Glomerular endothelial cell (primary cell): ENCODE measurements at regions not wholly inside any gene's neighbourhood (a gene's known extent, or its start where the extent isn't known, plus 50 kb on each side); places are given as distances from the start of the nearest gene placed in this dataset.
"Not testable (repeated sequence)": the region's sequence is repeated elsewhere in the genome, so short reads cannot be mapped to it uniquely, and the experiment has no call there.

Experiments used
- DNase-seq: peaks from one replicate; pipeline ENCODE4 v3.0.0-alpha.2; 2011; ENCODE audit warnings: low read depth, low spot score; ENCODE audit errors: extremely low read depth

- no peak for DNase-seq
Observed at GRCh38 chr2:167756446-167756845, 490.9 kb downstream of the STK39 start.

GRCh38 chr2:167753142-167753541 lies 494.3 kb downstream of the STK39 start:
- DNase-seq: no peak

- DNase-seq: no peak
Observed at GRCh38 chr2:167752734-167753133, 494.7 kb downstream of the STK39 start.

GRCh38 chr2:167750675-167751074 lies 496.7 kb downstream of the STK39 start:
- no peak for DNase-seq

DNA sequence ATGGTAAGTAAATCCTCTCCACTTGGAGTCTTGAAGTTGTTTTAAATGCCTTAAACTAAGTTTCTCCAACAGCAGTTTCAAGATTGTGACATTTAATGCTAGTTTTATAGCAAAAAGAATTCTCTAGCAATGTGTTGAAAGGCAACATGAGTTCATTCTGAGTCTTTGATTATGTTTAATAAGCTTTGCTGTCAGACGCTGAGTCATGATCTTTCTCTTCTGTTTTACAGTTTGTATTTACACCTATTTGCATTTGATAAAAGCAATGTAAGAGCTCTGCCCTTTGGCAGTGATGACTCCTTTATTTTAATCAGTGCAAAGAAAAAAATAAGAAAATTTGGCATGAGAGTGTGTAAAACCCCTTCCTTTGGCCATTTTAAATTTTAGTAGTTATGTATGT lies 497.7 kb downstream of the STK39 start:
- no peak for DNase-seq

- DNase-seq: no peak
Observed at GRCh38 chr2:167749016-167749415, 498.4 kb downstream of the STK39 start.

- no peak for DNase-seq
Observed at GRCh38 chr2:167748536-167748935, 498.9 kb downstream of the STK39 start.

- DNase-seq: no peak
Observed at GRCh38 chr2:167745667-167746066, 501.7 kb downstream of the STK39 start.

DNA sequence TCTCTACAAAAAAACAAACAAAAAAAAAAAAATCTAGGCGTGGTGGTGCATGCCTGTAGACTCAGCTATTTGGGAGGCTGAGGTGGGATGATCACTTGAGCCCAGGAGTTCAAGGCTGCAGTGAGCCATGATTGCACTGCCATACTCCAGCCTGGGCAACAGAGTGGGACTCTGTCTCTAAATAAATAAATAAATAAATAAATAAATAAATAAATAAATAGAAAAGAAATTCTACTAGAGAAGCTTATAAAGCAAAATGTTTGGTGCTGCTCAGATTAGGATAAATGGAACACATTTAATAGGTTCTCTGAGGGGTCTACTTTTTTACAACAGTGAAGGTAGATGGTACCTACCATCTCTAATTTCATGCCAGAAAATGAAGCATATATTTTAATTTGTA lies 507.5 kb downstream of the STK39 start:
- DNase-seq: not testable (repeated sequence)

DNA sequence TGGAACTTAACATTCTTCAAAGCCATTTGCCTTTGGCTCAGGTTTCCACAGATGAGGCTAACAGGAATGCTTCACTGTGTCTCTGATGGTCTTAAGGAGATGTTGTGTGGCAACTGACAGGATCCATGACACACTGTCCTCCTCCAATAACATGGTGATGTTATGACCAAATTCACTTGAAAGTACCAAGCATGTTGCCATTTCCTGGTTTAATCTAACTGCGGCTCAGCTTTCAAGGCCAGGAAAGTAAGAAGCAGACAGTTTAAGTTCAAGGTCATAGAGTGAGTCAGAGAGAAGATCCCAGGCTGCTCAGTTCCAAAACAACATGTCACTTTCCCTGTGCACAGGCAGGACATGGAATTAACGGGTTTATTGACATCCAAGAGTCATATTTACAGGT lies 513.6 kb downstream of the STK39 start:
- DNase-seq: no peak

DNA sequence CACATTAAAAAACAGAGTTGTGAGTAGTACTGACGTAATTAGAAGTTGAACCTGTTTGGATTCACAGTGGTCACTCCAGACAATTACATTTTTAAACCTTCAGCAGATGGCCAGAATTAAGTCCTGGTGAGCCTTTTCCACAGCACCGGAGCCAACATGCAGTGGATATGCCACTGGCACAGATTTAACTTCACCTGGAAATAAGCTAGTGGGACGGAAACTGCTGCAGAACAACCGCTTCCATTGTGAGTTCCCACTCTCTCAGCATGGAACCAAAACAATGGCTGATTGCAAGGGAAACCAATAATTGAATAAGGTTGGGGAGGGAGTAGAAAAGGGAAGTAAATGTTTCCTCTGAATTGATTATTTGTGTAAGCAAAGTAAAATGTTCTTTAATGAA lies 515.1 kb downstream of the STK39 start:
- no peak for DNase-seq

DNA sequence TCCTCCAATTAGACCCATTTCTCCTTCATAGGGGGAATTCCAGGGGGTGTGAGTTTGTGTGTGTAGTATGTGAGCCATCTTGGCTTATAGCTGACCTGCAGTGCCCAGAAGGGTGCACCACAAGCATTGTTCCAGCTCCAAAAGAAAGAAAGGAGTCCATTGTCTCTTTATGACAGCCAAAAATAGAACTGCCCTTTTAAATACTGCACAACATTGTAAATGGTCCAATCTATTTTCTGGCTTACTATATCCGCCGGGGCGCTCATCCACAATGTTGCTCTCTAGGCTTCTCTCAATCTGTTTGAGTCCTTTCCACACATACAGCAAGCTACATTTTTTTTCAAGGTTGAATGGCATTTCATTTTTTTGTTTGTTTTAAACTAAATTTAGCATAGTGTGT lies 517.5 kb downstream of the STK39 start:
- DNase-seq: no peak

DNA sequence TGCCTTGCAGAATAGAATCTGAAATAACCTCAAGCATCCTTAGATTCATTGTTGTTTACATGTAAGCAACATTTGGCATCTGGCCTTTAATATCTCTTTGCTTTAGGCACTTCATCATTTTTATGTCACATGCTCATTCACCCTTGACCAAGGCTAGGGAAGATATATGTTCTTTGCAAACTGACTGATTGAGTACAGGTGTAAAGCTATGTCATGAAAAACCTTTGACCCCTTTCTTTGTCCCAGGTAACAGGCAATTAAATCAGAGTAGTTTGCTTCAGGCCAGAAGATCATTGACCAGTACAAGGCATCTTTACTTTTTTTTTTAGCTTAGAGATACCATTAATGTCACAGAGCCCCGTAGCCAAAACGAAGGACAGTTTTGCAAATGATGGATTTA lies 520.6 kb downstream of the STK39 start:
- DNase-seq: no peak

DNA sequence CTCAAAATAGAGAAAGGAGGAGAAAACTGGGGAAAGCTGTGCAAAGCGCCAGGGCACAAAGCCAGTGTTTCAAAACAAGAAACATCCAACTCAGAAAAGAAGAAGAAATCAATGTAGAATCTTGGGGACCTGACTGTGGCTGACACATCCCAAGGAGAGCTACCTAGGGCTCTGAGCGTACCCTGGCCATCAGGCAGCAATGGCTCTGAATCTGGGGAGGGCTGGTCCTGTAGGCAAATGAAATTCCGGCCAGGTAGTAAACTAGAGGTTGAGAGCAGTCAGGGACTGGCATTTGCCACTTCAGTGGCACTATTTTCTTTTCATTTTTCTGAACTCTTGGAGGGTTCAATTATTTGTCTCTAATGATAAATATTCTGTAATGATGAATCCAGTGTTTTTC lies 525.8 kb downstream of the STK39 start:
- no peak for DNase-seq

DNA sequence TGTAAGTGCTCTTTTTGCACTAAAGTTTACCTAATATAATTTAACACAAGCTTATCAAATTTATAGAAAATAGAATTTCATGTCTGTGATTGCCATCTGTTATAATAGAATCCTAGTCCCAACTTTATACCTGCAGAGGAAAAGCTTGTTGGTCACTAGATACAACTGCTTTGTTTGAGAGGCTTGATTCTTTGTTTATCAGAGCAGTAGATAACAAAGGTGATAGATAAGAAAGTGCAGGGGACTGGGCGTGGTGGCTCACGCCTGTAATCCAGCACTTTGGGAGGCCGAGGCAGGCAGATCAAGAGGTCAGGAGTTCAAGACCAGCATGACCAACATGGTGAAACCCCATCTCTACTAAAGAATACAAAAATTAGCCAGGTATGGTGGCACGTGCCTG lies 528.0 kb downstream of the STK39 start:
- DNase-seq: no peak

- DNase-seq: no peak
Observed at GRCh38 chr2:167718560-167718959, 528.8 kb downstream of the STK39 start.

- no peak for DNase-seq
Observed at GRCh38 chr2:167715932-167716331, 531.5 kb downstream of the STK39 start.

DNA sequence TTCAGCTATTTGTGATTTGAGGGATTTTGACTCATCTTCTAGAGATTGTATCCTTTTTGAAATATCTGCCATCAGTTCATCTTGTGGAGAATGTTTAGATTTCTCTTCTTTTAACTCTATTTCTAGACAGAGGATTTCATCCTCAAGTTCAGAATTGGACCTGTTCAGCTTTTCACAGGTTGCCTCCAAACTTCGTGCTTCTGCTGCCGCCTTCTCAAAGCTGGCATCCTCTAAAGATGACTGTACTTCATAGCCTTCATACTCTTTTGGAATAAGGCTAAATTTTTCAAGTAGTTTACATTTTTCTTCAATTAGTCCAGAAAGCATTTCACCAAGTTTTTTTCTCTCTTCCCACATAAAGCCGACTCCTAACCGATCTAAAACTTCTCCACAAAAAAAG lies 531.9 kb downstream of the STK39 start:
- not testable (repeated sequence) for DNase-seq

DNA sequence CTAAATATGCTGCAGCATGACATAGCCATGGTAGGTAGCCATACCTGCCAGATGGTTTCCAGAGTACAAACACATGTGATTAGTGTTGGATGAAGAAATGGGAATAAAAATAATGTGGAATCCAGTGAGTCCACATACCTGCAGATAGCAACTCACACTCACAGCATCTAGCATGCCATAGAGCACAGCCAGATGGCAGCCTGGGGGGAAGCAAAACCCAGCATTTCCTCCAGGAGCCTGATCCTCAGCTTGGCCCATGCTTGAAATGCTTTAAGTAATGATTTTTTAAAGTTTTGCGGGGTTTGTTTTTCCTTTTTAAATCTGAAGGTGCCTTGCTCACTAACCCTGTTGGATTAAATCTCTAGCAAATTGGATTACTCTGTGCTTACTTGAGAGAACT lies 535.1 kb downstream of the STK39 start:
- no peak for DNase-seq

DNA sequence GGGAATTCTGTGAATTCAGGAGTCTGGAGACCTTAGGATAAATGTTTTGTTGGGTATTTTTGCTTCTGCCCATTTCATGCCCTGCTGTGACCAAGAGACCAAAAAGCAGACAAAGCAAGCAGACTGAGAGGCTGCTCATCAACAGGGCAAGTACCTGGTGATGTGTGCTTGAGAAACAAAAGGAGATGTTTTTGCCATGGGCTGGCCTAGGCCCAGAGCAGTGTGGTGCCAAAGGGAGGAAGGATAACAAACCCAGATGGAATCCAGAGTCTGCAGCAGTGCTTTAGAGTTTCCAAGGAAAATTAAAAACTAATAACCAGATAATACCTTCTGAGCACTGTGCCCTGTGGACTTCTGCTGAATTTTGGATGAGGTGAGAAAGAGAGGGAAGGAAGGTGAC lies 538.4 kb downstream of the STK39 start:
- no peak for DNase-seq

DNA sequence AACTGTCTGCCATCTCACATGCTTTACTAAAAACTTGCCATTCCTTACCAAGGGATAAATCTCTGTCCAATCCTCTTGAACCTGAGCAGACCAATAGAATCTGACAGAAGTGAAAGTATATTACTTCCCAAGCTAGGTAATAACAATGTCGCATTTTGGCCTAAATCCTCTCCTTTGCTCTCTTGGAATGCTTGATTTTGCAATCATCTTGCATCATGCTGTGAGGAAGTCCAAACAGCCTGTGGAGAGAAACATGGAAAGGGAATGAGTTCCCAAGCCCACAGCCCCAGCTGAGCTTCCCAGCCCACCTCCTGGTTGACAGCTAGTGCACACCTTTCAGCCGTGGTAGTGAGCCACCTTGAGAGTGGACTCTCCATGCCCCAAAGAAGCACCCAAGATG lies 540.6 kb downstream of the STK39 start:
- DNase-seq: no peak

- DNase-seq: no peak
Observed at GRCh38 chr2:167703441-167703840, 544.0 kb downstream of the STK39 start.

GRCh38 chr2:167702227-167702626 lies 545.2 kb downstream of the STK39 start:
- DNase-seq: no peak

GRCh38 chr2:167701651-167702050 lies 545.7 kb downstream of the STK39 start:
- no peak for DNase-seq
